H9 (cell line): ENCODE measurements at regions not wholly inside any gene's neighbourhood (a gene's known extent, or its start where the extent isn't known, plus 50 kb on each side); places are given as distances from the start of the nearest gene placed in this dataset.

Source experiments
- DNase-seq: peaks from one replicate; pipeline ENCODE4 v3.0.0-alpha.2; 2017
- H2AFZ ChIP-seq: one replicate; pipeline ENCODE4 v1.6.1; 2013; ENCODE audit warnings: mild to moderate bottlenecking, low read length, control low read depth, moderate library complexity
- H2AK5ac ChIP-seq: 2 replicates; pipeline ENCODE4 v1.6.1; 2013; ENCODE audit warnings: low read length, control low read depth, mixed read lengths; ENCODE audit not compliant: insufficient read length
- H2BK120ac ChIP-seq: one replicate; pipeline ENCODE4 v1.6.1; 2013; ENCODE audit warnings: low read depth, mild to moderate bottlenecking, low read length, control low read depth, inconsistent platforms; ENCODE audit not compliant: poor library complexity, severe bottlenecking
- H2BK12ac ChIP-seq: 2 replicates; pipeline ENCODE4 v1.6.1; 2013; ENCODE audit warnings: low read length, control low read depth, mixed read lengths, low read depth; ENCODE audit not compliant: insufficient read length
- H2BK15ac ChIP-seq: 2 replicates; pipeline ENCODE4 v1.6.1; 2013; ENCODE audit warnings: low read depth, low read length, control low read depth
- H2BK20ac ChIP-seq: one replicate; pipeline ENCODE4 v1.6.1; 2013; ENCODE audit warnings: low read depth, mild to moderate bottlenecking, low read length, control low read depth, inconsistent platforms; ENCODE audit not compliant: poor library complexity, severe bottlenecking
- H2BK5ac ChIP-seq: 2 replicates; pipeline ENCODE4 v1.6.1; 2013; ENCODE audit warnings: low read length, control low read depth, mixed read lengths; ENCODE audit not compliant: insufficient read length
- H3K14ac ChIP-seq: 2 replicates; pipeline ENCODE4 v1.6.1; 2013; ENCODE audit warnings: low read length, control low read depth; ENCODE audit not compliant: insufficient read depth
- H3K18ac ChIP-seq: 2 replicates; pipeline ENCODE4 v1.6.1; 2013; ENCODE audit warnings: low read depth, mild to moderate bottlenecking, mixed read lengths, low read length, control low read depth; ENCODE audit not compliant: insufficient read length
- H3K23ac ChIP-seq: 2 replicates; pipeline ENCODE4 v1.6.1; 2013; ENCODE audit warnings: low read length, control low read depth, mixed read lengths, low read depth; ENCODE audit not compliant: insufficient read length
- H3K23me2 ChIP-seq: 2 replicates; pipeline ENCODE4 v1.6.1; 2013; ENCODE audit warnings: low read depth, mild to moderate bottlenecking, mixed read lengths, low read length, control low read depth; ENCODE audit not compliant: insufficient read length, poor library complexity, severe bottlenecking
- H3K27ac ChIP-seq: 2 replicates; pipeline ENCODE4 v1.5.1; 2013; ENCODE audit warnings: low read length, control low read depth, mixed read lengths, low read depth; ENCODE audit not compliant: insufficient read length
- H3K27me3 ChIP-seq: 2 replicates; pipeline ENCODE4 v1.6.1; 2013; ENCODE audit warnings: low read length, control low read depth, inconsistent platforms; ENCODE audit not compliant: insufficient read depth
- H3K4ac ChIP-seq: 2 replicates; pipeline ENCODE4 v1.6.1; 2013; ENCODE audit warnings: low read depth, mild to moderate bottlenecking, control low read depth, inconsistent platforms, low read length, moderate library complexity
- H3K4me1 ChIP-seq: 2 replicates; pipeline ENCODE4 v1.6.1; 2013; ENCODE audit warnings: low read length, control low read depth, inconsistent platforms; ENCODE audit not compliant: insufficient read depth
- H3K4me2 ChIP-seq: 2 replicates; pipeline ENCODE4 v1.6.1; 2013; ENCODE audit warnings: low read length, control low read depth, mixed read lengths; ENCODE audit not compliant: insufficient read length, insufficient read depth
- H3K56ac ChIP-seq: 2 replicates; pipeline ENCODE4 v1.6.1; 2013; ENCODE audit warnings: low read depth, mild to moderate bottlenecking, mixed read lengths, low read length, control low read depth; ENCODE audit not compliant: insufficient read length
- H3K79me1 ChIP-seq: 2 replicates; pipeline ENCODE4 v1.6.1; 2013; ENCODE audit warnings: low read depth, mild to moderate bottlenecking, moderate library complexity, low read length, control low read depth, inconsistent platforms; ENCODE audit not compliant: insufficient read depth, poor library complexity, severe bottlenecking
- H3K79me2 ChIP-seq: 2 replicates; pipeline ENCODE4 v1.6.1; 2013; ENCODE audit warnings: low read length, control low read depth, inconsistent platforms; ENCODE audit not compliant: insufficient read depth
- H3K9ac ChIP-seq: 2 replicates; pipeline ENCODE4 v1.6.1; 2013; ENCODE audit warnings: low read length, control low read depth, mixed read lengths; ENCODE audit not compliant: insufficient read length; ENCODE audit errors: extremely low read depth
- H3K9me3 ChIP-seq: one replicate; pipeline ENCODE4 v1.6.1; 2013; ENCODE audit warnings: low read depth, low read length, inconsistent platforms; ENCODE audit not compliant: control insufficient read depth
- H3T11ph ChIP-seq: one replicate; pipeline ENCODE4 v1.6.1; 2013; ENCODE audit warnings: mild to moderate bottlenecking, low read length, control low read depth, inconsistent platforms
- H4K20me1 ChIP-seq: one replicate; pipeline ENCODE4 v1.6.1; 2013; ENCODE audit not compliant: control insufficient read depth, insufficient read length, insufficient read depth
- H4K5ac ChIP-seq: 2 replicates; pipeline ENCODE4 v1.6.1; 2013; ENCODE audit warnings: low read depth, mild to moderate bottlenecking, mixed read lengths, low read length, control low read depth; ENCODE audit not compliant: insufficient read length
- H4K8ac ChIP-seq: replicated peaks from 2 replicates; pipeline ENCODE4 v1.6.1; 2013; ENCODE audit warnings: low read length, control low read depth, mixed read lengths, low read depth; ENCODE audit not compliant: insufficient read length
- H4K91ac ChIP-seq: 2 replicates; pipeline ENCODE4 v1.6.1; 2013; ENCODE audit warnings: low read depth, mild to moderate bottlenecking, moderate library complexity, mixed read lengths, low read length, control low read depth; ENCODE audit not compliant: insufficient read length
- H3K27ac Mint-ChIP-seq, 3 experiments: 2 replicates in 2 of 3; 3 replicates in 1 of 3; pipeline ENCODE4 v1.8.0; 2020 to 2021; ENCODE audit warnings: mixed read lengths in 3 of 3, mild to moderate bottlenecking in 1 of 3, moderate library complexity in 1 of 3
- H3K27me3 Mint-ChIP-seq: 2 replicates; pipeline ENCODE4 v1.8.0; 2021; ENCODE audit warnings: low read depth, mild to moderate bottlenecking, moderate library complexity, mixed read lengths
- H3K36me3 Mint-ChIP-seq, 3 experiments: 2 replicates in 2 of 3; 3 replicates in 1 of 3; pipeline ENCODE4 v1.8.0; 2020 to 2021; ENCODE audit warnings: low read depth in 3 of 3, mixed read lengths in 3 of 3; ENCODE audit not compliant: insufficient read depth in 1 of 3
- H3K4me1 Mint-ChIP-seq, 2 experiments: 2 replicates each; pipeline ENCODE4 v1.8.0; 2020; ENCODE audit warnings: mixed read lengths in 2 of 2
- H3K4me3 Mint-ChIP-seq, 2 experiments: 2 replicates in 1 of 2; 3 replicates in 1 of 2; pipeline ENCODE4 v1.8.0; 2020 to 2021; ENCODE audit warnings: mild to moderate bottlenecking in 2 of 2, mixed read lengths in 2 of 2, moderate library complexity in 1 of 2
- H3K9me3 Mint-ChIP-seq, 2 experiments: 2 replicates in 1 of 2; 3 replicates in 1 of 2; pipeline ENCODE4 v1.8.0; 2020; ENCODE audit warnings: mild to moderate bottlenecking in 2 of 2, mixed read lengths in 2 of 2, moderate library complexity in 1 of 2
- WGBS: extraction: QIAGEN DNeasy Blood & Tissue Kit; methylation state at CpG from one replicate; pipeline ENCODE4 v1.1.7; 2013; ENCODE audit warnings: missing lambda C conversion rate, low lambda C conversion rate, mixed read lengths; ENCODE audit not compliant: insufficient read length; ENCODE audit errors: extremely low coverage; 5-methylcytosine and 5-hydroxymethylcytosine counted together
- TF ChIP-seq, protein P1 (sequence below): fragments of 200-600 bp; sonication (generic); conservative IDR thresholded peaks from 3 replicates; pipeline ENCODE4 v1.8.0; 2021; ENCODE audit warnings: antibody characterized with exemption, mild to moderate bottlenecking

DNA sequence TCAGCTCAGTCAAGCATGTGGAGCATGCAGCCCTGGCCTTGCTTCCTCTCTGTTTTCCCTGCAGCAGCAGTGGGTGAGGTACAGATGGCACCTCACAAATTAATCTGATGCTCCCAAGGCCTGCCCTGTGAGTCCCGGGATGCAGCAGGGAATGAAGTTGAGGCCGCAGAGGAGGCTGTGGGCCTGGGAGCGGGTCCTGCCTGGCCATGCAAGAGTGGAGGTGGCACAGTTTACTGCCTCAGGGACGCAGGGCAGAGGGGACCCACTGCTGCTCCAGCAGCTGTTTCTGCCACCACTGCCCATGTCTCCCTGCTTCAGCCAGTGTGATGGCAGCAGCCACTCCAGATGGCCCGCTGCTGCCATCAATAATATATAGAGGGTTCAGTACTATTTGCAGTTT lies 474.6 kb downstream of the EPHA5 start:
- Histone ChIP-seq H3K27me3 (no peaks in the 10 kb centered on the region), H2BK15ac (no peak overlapping the region), H2AK5ac (no peak overlapping the region), H3K9ac (no peak overlapping the region), H3K14ac (no peak overlapping the region), H2BK120ac (no peak overlapping the region), H3K4me1 (no peaks in the 10 kb centered on the region), H3K56ac (no peak overlapping the region), H4K8ac (no peak overlapping the region), H3K9me3 (no peaks in the 10 kb centered on the region), H3K79me2 (no peaks in the 10 kb centered on the region), H4K20me1 (no peaks in the 10 kb centered on the region), H3K23ac (no peak overlapping the region), H3K79me1 (no peaks in the 10 kb centered on the region), H2BK5ac (no peak overlapping the region), H3K23me2 (no peaks in the 10 kb centered on the region), H2AFZ (no peak overlapping the region), H2BK12ac (no peak overlapping the region), H3K4ac (no peak overlapping the region), H2BK20ac (no peak overlapping the region), H3K27ac (no peak overlapping the region), H3T11ph (no peak overlapping the region), H3K18ac (no peak overlapping the region), H3K4me2 (no peak overlapping the region), H4K91ac (no peak overlapping the region), H4K5ac (no peak overlapping the region)
- Mint-ChIP-seq H3K27ac (no peak overlapping the region), H3K27me3 (no peaks in the 10 kb centered on the region), H3K36me3 (no peaks in the 10 kb centered on the region), H3K9me3 (no peaks in the 10 kb centered on the region), H3K4me1 (no peaks in the 10 kb centered on the region), H3K4me3 (no peak overlapping the region)
- TF ChIP-seq, protein P1, sequence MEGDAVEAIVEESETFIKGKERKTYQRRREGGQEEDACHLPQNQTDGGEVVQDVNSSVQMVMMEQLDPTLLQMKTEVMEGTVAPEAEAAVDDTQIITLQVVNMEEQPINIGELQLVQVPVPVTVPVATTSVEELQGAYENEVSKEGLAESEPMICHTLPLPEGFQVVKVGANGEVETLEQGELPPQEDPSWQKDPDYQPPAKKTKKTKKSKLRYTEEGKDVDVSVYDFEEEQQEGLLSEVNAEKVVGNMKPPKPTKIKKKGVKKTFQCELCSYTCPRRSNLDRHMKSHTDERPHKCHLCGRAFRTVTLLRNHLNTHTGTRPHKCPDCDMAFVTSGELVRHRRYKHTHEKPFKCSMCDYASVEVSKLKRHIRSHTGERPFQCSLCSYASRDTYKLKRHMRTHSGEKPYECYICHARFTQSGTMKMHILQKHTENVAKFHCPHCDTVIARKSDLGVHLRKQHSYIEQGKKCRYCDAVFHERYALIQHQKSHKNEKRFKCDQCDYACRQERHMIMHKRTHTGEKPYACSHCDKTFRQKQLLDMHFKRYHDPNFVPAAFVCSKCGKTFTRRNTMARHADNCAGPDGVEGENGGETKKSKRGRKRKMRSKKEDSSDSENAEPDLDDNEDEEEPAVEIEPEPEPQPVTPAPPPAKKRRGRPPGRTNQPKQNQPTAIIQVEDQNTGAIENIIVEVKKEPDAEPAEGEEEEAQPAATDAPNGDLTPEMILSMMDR = no peak
- WGBS = no CpG with 5 or more reads among the region's 5 CpGs
- DNase-seq = no peak
